ENCODE measurements at regions not wholly inside any gene's neighbourhood (a gene's known extent, or its start where the extent isn't known, plus 50 kb on each side); places are given as distances from the start of the nearest gene placed in this dataset.

DNA sequence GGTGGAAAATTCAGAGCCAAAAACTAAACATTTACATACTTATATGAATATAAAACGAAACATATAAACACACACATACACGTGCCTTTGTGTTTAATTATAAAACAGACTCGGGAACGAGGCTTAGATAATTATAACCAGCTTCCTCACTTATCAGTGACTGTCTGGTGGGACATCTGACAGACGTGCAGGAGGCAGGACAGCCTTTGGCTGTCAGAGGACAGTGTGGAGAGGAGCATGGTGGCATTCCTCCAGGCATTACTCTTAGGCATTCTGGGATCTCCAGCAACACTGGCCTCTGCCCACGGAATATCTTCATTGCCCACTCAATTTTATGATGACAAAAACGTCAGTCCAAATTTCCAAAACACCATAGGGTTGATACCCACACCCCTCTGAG is 262.2 kb upstream of the NFE2L3 start:
- in situ Hi-C loops (cut with HindIII; ENCODE audit: low sequenced_read_pairs), result loop anchor here (5.0 to 25.0 kb wide), 2 partner anchors 168 to 1273 kb away; partner anchors contain the start of genes HOXA10, HOXA3, HOXA7 and HOXA9

DNA sequence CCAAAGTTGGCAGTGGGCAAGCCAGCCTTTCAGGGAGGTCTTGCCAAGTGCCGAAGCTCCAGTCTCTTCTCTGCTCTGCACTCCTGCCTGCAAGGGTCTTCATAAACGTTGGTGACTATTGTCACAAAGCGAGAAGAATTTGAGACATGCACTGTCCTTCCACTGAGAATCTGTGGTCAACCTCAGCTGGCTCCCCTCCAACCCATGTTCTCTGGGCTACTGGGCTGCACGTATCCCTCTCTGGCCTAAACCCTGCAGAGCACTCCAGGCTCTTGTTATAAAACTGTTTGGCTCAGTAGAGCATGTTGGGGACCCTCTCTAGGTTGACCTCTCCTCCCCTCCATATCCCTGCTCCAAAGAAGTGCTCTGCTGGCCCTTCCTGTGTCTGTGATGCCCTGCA is 260.4 kb upstream of the NFE2L3 start:
- in situ Hi-C loops (cut with HindIII; ENCODE audit: low sequenced_read_pairs), result loop anchor here (5.0 to 25.0 kb wide), 2 partner anchors 166 to 1271 kb away; partner anchors contain the start of genes HOXA10, HOXA3, HOXA7 and HOXA9

GRCh38 chr7:25893436-25893835 is 258.6 kb upstream of the NFE2L3 start:
- in situ Hi-C loops (cut with HindIII; ENCODE audit: low sequenced_read_pairs), result loop anchor here (5.0 to 25.0 kb wide), 2 partner anchors 164 to 1269 kb away; partner anchors contain the start of genes HOXA10, HOXA3, HOXA7 and HOXA9

GRCh38 chr7:25894002-25894901 is 257.7 kb upstream of the NFE2L3 start:
- in situ Hi-C loops (cut with HindIII; ENCODE audit: low sequenced_read_pairs), result loop anchor here (5.0 to 25.0 kb wide), 2 partner anchors 163 to 1268 kb away; partner anchors contain the start of genes HOXA10, HOXA3, HOXA7 and HOXA9

- in situ Hi-C loops (cut with HindIII; ENCODE audit: low sequenced_read_pairs), result loop anchor here (5.0 to 25.0 kb wide), 2 partner anchors 162 to 1267 kb away; partner anchors contain the start of genes HOXA10, HOXA3, HOXA7 and HOXA9
Observed at GRCh38 chr7:25894902-25895791, 256.9 kb upstream of the NFE2L3 start.

DNA sequence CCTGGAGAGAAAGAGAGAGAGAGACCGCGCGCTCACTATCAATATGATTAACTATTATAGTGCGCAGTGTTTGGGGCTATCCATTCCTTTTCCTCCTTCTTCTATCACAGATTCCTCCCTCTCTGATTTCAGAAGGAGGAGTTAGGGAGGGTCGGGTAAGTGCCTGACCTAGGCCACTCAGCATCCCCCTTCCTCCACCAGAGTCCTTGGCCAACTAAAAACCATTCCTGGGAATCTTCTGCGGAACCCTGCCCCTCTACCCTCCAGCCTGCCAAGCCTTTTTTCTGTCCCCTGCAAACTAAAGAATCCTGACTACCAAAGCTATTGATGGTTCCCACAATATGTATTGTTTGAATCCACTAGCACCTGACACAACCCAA is 256.2 kb upstream of the NFE2L3 start:
- in situ Hi-C loops (cut with HindIII; ENCODE audit: low sequenced_read_pairs), result loop anchor here (25.0 kb wide), 1 partner anchor 1267 kb away; the partner anchor contains the start of genes HOXA10, HOXA3, HOXA7 and HOXA9

DNA sequence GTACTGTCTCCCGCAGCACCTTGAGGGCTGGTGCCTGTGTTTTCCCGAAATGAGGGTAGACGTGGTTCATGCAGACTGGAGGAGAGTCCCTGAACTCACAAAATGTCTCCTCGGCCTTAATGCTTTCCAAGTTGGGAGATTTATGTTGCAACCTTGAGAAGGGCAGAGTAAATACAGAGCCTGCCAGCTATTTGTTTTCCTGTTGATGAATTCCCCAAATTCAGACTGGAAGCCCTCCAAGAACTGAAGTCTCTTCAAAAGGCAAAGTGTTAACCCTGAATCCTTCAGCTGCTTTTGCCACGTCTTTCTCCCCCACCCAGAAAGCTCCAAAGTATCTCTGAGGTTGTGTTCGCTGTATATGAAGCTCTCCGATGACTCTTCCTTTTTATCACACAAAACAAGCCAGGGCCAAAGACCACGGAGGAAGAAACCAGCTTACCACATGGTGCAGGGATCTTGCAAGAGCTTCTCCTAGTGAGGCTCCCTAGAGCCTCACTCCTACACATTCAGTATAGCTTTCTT is 254.7 kb upstream of the NFE2L3 start:
- in situ Hi-C loops (cut with HindIII; ENCODE audit: low sequenced_read_pairs), result loop anchor here (25.0 kb wide), 1 partner anchor 1265 kb away; the partner anchor contains the start of genes HOXA10, HOXA3, HOXA7 and HOXA9

DNA sequence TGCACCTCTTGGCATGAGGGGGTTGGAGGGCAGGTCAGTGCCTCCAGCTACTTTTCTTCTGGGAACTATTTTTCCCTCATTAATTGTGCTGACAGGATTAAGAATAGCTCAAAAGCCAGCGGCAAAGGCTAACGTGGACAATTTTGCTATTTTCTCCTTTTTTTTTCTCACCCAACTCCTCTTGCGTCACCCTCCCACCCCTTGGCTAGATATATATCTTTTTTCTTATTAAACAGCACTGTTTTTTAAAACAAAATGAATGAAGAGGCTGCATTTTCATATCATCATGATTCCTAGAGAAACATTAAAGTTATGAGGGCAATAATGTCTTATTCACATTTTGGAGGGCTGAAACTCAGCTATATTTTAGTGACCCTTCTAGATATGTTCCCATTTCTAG is 251.8 kb upstream of the NFE2L3 start:
- in situ Hi-C loops (cut with HindIII; ENCODE audit: low sequenced_read_pairs), result no loop called here

- in situ Hi-C loops (cut with HindIII; ENCODE audit: low sequenced_read_pairs), result no loop called here
Observed at GRCh38 chr7:25900877-25901276, 251.1 kb upstream of the NFE2L3 start.

GRCh38 chr7:25901658-25902057 is 250.3 kb upstream of the NFE2L3 start:
- in situ Hi-C loops (cut with HindIII; ENCODE audit: low sequenced_read_pairs), result no loop called here

DNA sequence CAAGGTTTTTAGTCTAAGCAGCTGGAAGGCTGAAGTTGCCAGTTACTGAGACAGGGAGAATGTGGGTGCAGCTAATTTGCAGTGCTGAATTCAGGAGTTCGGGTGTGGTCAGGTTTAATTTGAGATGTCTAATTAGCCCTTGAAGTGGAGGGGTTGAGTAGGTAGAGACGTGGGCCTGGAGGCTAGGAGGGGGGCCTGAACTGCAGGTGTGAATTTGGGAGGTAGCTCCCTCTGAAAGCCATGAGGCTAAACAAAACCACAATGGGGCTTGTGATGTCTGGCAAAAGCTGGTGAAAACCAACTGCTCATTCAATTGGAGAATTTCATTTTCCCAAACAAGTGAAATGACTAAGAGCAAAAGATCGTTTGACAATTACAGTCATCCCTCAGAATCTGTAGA is 246.0 kb upstream of the NFE2L3 start:
- in situ Hi-C loops (cut with HindIII; ENCODE audit: low sequenced_read_pairs), result no loop called here

DNA sequence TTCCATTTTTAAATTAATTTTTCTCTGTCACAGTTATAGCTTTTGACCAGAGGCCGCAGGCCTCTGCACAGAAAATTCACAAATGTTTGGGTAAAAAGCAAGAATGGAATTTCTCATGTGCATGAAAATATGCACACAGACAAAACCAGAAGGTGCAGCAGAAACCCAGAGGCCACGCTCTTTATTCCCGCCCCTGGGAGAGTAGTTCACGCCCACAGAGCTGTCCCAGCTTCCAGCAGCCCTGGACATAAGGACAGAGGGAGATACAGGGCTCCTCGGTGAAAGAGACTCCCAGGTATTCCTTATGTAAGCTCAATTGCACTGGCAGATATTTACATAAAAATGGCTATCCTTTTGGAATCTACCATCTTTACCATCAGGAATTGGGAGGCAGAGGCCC is 245.2 kb upstream of the NFE2L3 start:
- in situ Hi-C loops (cut with HindIII; ENCODE audit: low sequenced_read_pairs), result no loop called here

GRCh38 chr7:25907214-25907613 is 244.8 kb upstream of the NFE2L3 start:
- in situ Hi-C loops (cut with HindIII; ENCODE audit: low sequenced_read_pairs), result no loop called here

DNA sequence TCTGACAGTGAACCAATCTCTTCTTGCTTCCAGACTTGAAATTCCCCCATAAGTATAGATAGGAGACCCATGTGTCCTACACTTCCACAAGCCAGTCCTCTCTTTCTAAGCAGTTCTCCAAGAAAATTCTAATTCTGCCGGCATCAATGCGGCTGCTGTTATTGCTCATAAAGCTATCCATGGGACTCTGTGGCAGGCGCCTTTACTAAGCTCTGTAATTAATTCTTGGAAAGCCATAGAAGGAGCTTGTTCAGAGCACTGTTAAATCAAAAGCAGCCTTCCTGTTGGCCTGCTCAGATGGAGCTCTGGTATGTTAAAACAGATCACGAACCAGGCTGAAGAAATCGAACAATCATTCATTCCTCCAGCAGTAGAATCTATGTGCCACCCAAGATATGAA is 244.3 kb upstream of the NFE2L3 start:
- in situ Hi-C loops (cut with HindIII; ENCODE audit: low sequenced_read_pairs), result no loop called here

- in situ Hi-C loops (cut with HindIII; ENCODE audit: low sequenced_read_pairs), result no loop called here
Observed at GRCh38 chr7:25908154-25908949, 243.6 kb upstream of the NFE2L3 start.

DNA sequence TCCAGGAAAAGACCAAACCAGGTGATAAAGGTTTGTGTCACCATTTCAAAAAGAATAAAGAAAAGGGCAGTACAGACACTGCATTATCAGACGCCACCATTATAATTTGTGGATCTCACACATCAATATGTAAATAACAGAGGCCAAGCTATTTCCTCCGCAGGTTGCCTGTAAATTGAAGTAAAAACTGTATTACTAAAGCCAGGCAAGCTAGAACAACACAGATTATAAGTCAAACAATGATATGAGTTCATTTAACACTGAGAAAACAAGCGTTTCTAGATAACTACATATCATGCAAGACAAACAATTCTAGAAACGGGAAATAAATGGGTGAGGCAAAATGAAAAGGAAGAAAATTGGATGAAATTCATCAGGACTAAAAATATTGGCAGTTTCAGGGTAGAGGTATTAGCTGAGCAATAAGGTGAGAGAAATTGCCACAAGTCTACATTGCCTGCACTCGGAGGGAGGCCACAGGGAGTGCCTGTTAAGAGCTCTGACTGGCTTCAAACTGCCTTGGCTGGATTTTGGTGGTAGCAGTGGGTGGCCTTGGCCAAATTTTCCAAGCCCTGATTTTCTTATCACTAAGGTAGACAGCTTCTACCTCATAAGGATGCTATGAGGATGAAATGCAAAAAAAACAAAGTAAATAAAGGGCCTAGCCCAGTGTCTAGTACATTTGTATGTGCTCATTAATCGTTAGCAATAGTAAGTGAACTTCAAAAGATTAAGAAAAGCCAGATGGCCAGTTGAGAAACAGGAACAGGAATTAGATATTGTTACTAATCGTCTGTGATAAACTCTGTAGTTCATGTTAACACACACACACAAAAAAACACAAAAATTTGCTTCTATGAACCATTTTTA is 240.0 kb upstream of the NFE2L3 start:
- in situ Hi-C loops (cut with HindIII; ENCODE audit: low sequenced_read_pairs), result no loop called here

DNA sequence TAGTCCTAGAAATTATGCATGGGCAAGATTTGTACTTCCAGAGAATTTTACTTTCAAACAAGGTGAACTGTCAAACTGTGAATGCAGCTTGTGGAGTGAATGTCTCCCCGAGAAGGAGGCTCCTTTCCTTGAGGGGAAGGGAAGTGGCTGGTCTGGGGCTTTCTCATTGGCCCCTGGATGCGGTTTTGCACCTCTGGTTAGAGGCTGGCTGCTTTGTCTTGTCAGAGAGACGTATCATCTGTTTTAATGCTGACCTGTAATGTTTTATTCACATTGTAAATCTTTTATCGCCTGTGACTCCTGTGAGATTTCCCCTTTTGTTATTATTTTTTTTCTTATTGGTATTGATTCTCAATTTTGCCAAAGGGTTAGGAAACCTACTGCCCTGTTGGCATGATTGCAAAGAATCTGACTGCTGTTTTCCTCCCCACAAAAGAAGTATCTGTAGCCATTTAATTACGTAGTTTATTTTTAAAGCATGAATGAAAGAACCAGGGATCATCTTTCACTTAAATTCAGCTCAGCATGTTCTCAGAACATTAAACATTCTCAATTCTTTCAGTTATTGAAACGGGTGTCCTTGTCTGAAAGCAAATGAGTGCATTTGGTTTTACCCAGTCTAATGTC is 238.3 kb upstream of the NFE2L3 start:
- in situ Hi-C loops (cut with HindIII; ENCODE audit: low sequenced_read_pairs), result no loop called here

DNA sequence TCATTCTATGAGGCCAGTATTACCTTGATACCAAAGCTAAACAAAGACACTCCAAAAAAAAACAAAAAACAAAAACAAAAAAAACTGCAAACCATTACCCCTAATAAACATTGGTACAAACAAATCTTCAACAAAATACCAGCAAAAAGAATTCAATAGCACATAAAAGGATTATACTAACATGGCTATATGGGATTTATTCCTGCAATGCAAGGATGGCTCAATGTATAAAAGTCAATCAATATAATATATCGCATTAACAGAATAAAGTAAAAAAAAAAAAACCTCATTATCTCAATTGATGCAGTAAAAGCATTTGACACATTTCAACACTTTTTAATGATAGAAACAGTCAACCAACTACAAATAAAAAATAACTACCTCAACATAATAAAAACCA is 233.3 kb upstream of the NFE2L3 start:
- in situ Hi-C loops (cut with HindIII; ENCODE audit: low sequenced_read_pairs), result no loop called here

DNA sequence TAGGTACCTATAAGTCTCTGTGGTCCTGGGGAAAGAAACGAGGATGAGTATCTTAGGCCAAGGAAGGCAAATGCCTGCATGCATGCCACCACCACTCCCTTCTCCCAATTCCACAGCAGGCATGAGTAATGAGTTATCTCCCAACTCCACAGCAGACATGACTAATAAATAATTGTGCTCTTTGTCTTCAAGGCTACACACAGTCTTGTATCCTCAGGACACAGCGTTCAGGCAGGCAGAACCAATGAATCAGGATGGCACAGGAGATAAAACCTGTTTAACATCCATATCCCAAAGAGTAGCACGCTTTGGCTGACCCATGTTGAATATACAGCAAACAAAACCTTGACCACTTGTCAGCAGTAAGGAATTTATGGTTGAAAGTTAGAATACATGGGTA is 229.7 kb upstream of the NFE2L3 start:
- in situ Hi-C loops (cut with HindIII; ENCODE audit: low sequenced_read_pairs), result no loop called here

Data from endothelial cell of hepatic sinusoid (primary cell).